HEK293 (cell line): ENCODE measurements at regions not wholly inside any gene's neighbourhood (a gene's known extent, or its start where the extent isn't known, plus 50 kb on each side); places are given as distances from the start of the nearest gene placed in this dataset.

Experiments
- CTCF ChIA-PET: fragments of 350-600 bp; formaldehyde crosslinking; extraction: SDS; loops from one replicate; lab custom pipeline; 2021; ENCODE audit warnings: antibody characterized with exemption; lab: Yijun Ruan, JAX
- POLR2A ChIA-PET: fragments of 300-600 bp; formaldehyde crosslinking; extraction: SDS; loops from one replicate; lab custom pipeline; 2020; ENCODE audit warnings: antibody characterized with exemption, inconsistent platforms; lab: Yijun Ruan, JAX
- H3K27ac ChIP-seq: fragments of 200-500 bp; sonication (Bioruptor generic); 2 replicates; pipeline ENCODE4 v1.5.1; 2014; ENCODE audit warnings: low read depth, low read length, control low read depth, inconsistent platforms; ENCODE audit errors: extremely low read depth
- H3K36me3 ChIP-seq, 2 experiments: fragments of 200-500 bp in 1 of 2; sonication (Bioruptor generic) in 1 of 2; 1 replicate in 1 of 2; 2 replicates in 1 of 2; pipeline ENCODE4 v1.5.1; 2014 to 2017; ENCODE audit warnings: inconsistent platforms in 2 of 2, low read length in 2 of 2; ENCODE audit not compliant: control insufficient read depth in 2 of 2, insufficient read depth in 1 of 2
- H3K4me1 ChIP-seq: fragments of 200-500 bp; sonication (Bioruptor generic); 2 replicates; pipeline ENCODE4 v1.5.1; 2014; ENCODE audit warnings: mild to moderate bottlenecking, low read length, inconsistent platforms; ENCODE audit not compliant: control insufficient read depth, insufficient read depth
- H3K4me3 ChIP-seq: 2 replicates; pipeline ENCODE4 v1.5.1; 2011; ENCODE audit warnings: low read depth, mild to moderate bottlenecking, control low read depth, low read length, moderate library complexity
- H3K9me3 ChIP-seq: fragments of 200-500 bp; sonication (Bioruptor generic); 2 replicates; pipeline ENCODE4 v1.5.1; 2014; ENCODE audit warnings: low read depth, low read length, inconsistent platforms; ENCODE audit not compliant: control insufficient read depth, insufficient read depth
- GLI2 ChIP-seq: fragments of 450-650 bp; formaldehyde crosslinking; IDR thresholded peaks from 2 replicates; pipeline ENCODE4; 2017; ENCODE audit warnings: missing biosample characterization, missing genetic modification characterization, low read depth, borderline replicate concordance
- KLF8 ChIP-seq: fragments of 450-650 bp; formaldehyde crosslinking; IDR thresholded peaks from 2 replicates; pipeline ENCODE4 v1.5.1; 2016; ENCODE audit warnings: missing biosample characterization, missing genetic modification characterization
- MEIS1 ChIP-seq: sonication (generic); formaldehyde crosslinking; IDR thresholded peaks from 2 replicates; pipeline ENCODE4 v1.8.1; 2022; ENCODE audit warnings: missing genetic modification reagents, mild to moderate bottlenecking, borderline replicate concordance
- SCRT2 ChIP-seq: fragments of 450-650 bp; formaldehyde crosslinking; IDR thresholded peaks from 2 replicates; pipeline ENCODE4 v1.5.1; 2016; ENCODE audit warnings: missing biosample characterization, missing genetic modification characterization
- ZFHX2 ChIP-seq: fragments of 450-650 bp; formaldehyde crosslinking; conservative IDR thresholded peaks from 2 replicates; pipeline ENCODE4 v1.5.1; 2016; ENCODE audit warnings: missing biosample characterization, missing genetic modification characterization
- ZFP69B ChIP-seq: fragments of 450-650 bp; formaldehyde crosslinking; IDR thresholded peaks from 2 replicates; pipeline ENCODE4 v1.5.1; 2016; ENCODE audit warnings: missing biosample characterization, missing genetic modification characterization
- ZNF335 ChIP-seq: fragments of 450-650 bp; formaldehyde crosslinking; conservative IDR thresholded peaks from 2 replicates; pipeline ENCODE4 v1.5.1; 2016; ENCODE audit warnings: missing biosample characterization, missing genetic modification characterization
- ZNF341 ChIP-seq: fragments of 450-650 bp; formaldehyde crosslinking; IDR thresholded peaks from 2 replicates; pipeline ENCODE4; 2016; ENCODE audit warnings: low read depth, missing biosample characterization, missing genetic modification characterization
- ZNF416 ChIP-seq: fragments of 450-650 bp; formaldehyde crosslinking; IDR thresholded peaks from 2 replicates; pipeline ENCODE4 v1.5.1; 2016; ENCODE audit warnings: missing biosample characterization, missing genetic modification characterization
- ZNF561 ChIP-seq: fragments of 450-650 bp; IDR thresholded peaks from 2 replicates; pipeline ENCODE4 v1.5.1; 2018; ENCODE audit warnings: missing biosample characterization, missing genetic modification characterization, borderline replicate concordance
- ZNF585B ChIP-seq: fragments of 450-650 bp; formaldehyde crosslinking; IDR thresholded peaks from 2 replicates; pipeline ENCODE4 v1.5.1; 2016; ENCODE audit warnings: missing biosample characterization, missing genetic modification characterization
- ZNF596 ChIP-seq: fragments of 450-650 bp; IDR thresholded peaks from 2 replicates; pipeline ENCODE4 v1.5.0; 2018; ENCODE audit warnings: missing biosample characterization, mild to moderate bottlenecking, missing genetic modification characterization, moderate library complexity
- ZNF600 ChIP-seq: fragments of 450-650 bp; formaldehyde crosslinking; IDR thresholded peaks from 2 replicates; pipeline ENCODE4 v1.5.1; 2016; ENCODE audit warnings: missing biosample characterization, missing genetic modification characterization
- ZNF629 ChIP-seq: fragments of 450-650 bp; formaldehyde crosslinking; IDR thresholded peaks from 2 replicates; pipeline ENCODE4 v1.5.1; 2017; ENCODE audit warnings: missing biosample characterization, missing genetic modification characterization
- ZNF658 ChIP-seq: fragments of 450-650 bp; formaldehyde crosslinking; IDR thresholded peaks from 2 replicates; pipeline ENCODE4; 2016; ENCODE audit warnings: missing biosample characterization, missing genetic modification characterization
- ZNF76 ChIP-seq: fragments of 450-650 bp; formaldehyde crosslinking; IDR thresholded peaks from 2 replicates; pipeline ENCODE4; 2016; ENCODE audit warnings: low read depth, missing biosample characterization, missing genetic modification characterization, borderline replicate concordance
- ZSCAN23 ChIP-seq: fragments of 450-650 bp; formaldehyde crosslinking; IDR thresholded peaks from 2 replicates; pipeline ENCODE4 v1.5.1; 2016; ENCODE audit warnings: missing biosample characterization, missing genetic modification characterization
- ZXDB ChIP-seq: fragments of 450-650 bp; formaldehyde crosslinking; IDR thresholded peaks from 2 replicates; pipeline ENCODE4 v1.5.1; 2016; ENCODE audit warnings: missing biosample characterization, missing genetic modification characterization
- TF ChIP-seq, protein P1 (sequence below): IDR thresholded peaks from 2 replicates; pipeline ENCODE4 v1.6.1; 2011; ENCODE audit warnings: mild to moderate bottlenecking, low read depth, low read length, borderline replicate concordance
- TF ChIP-seq, protein P2 (sequence below): fragments of 450-650 bp; formaldehyde crosslinking; IDR thresholded peaks from 2 replicates; pipeline ENCODE4 v1.5.1; 2016; ENCODE audit warnings: missing biosample characterization, missing genetic modification characterization
- TF ChIP-seq, protein P3 (sequence below): fragments of 450-650 bp; formaldehyde crosslinking; conservative IDR thresholded peaks from 2 replicates; pipeline ENCODE4 v1.5.1; 2016; ENCODE audit warnings: low read depth, missing biosample characterization, missing genetic modification characterization
- TF ChIP-seq, protein P4 (sequence below): fragments of 450-650 bp; formaldehyde crosslinking; IDR thresholded peaks from 2 replicates; pipeline ENCODE4 v1.5.1; 2016; ENCODE audit warnings: missing biosample characterization, missing genetic modification characterization
- TF ChIP-seq, protein P5 (sequence below): fragments of 450-650 bp; formaldehyde crosslinking; IDR thresholded peaks from 2 replicates; pipeline ENCODE4 v1.5.1; 2016; ENCODE audit warnings: missing biosample characterization, missing genetic modification characterization, low read depth
- TF ChIP-seq, protein P6 (sequence below): fragments of 450-650 bp; formaldehyde crosslinking; IDR thresholded peaks from 2 replicates; pipeline ENCODE4 v1.5.1; 2016; ENCODE audit warnings: missing biosample characterization, missing genetic modification characterization, borderline replicate concordance

DNA sequence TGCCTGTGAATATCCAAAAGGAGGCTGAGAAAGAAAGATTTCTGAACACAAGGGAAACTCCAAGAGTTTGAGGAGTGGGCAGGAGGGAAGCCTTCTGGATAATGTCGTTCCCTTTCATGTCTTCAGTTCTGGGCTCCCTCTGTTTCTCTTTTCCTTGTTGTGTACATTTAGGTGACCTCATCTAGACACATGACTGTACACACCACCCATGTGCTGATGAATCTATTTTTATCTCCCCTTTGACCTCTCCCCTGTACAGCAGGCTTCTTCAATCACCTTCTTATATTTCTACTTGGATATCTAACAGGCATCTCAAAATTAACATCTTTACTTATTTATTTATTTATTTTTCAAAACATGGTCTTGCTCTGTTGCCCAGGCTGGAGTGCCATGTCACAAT, 363.1 kb downstream of the GATA3 start:
- H3K9me3 ChIP-seq = no peaks in the 10 kb centered on the region
- no peak for TF ChIP-seq SCRT2 (tag by site-specific recombination)
- TF ChIP-seq, protein P1, sequence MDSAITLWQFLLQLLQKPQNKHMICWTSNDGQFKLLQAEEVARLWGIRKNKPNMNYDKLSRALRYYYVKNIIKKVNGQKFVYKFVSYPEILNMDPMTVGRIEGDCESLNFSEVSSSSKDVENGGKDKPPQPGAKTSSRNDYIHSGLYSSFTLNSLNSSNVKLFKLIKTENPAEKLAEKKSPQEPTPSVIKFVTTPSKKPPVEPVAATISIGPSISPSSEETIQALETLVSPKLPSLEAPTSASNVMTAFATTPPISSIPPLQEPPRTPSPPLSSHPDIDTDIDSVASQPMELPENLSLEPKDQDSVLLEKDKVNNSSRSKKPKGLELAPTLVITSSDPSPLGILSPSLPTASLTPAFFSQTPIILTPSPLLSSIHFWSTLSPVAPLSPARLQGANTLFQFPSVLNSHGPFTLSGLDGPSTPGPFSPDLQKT = no peak
- no peak for TF ChIP-seq MEIS1 (CRISPR knock-in tag)
- 0 out of 2 replicates have a peak, but pooled peaks have one; percentile 6 for TF ChIP-seq ZFHX2 (tag by site-specific recombination)
- TF ChIP-seq, protein P2, sequence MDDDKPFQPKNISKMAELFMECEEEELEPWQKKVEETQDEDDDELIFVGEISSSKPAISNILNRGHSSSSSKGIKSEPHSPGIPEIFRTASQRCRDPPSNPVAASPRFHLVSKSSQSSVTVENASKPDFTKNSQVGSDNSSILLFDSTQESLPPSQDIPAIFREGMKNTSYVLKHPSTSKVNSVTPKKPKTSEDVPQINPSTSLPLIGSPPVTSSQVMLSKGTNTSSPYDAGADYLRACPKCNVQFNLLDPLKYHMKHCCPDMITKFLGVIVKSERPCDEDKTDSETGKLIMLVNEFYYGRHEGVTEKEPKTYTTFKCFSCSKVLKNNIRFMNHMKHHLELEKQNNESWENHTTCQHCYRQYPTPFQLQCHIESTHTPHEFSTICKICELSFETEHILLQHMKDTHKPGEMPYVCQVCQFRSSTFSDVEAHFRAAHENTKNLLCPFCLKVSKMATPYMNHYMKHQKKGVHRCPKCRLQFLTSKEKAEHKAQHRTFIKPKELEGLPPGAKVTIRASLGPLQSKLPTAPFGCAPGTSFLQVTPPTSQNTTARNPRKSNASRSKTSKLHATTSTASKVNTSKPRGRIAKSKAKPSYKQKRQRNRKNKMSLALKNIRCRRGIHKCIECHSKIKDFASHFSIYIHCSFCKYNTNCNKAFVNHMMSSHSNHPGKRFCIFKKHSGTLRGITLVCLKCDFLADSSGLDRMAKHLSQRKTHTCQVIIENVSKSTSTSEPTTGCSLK (tag by site-specific recombination) = no peak
- TF ChIP-seq GLI2 (tag by site-specific recombination) = no peak
- TF ChIP-seq ZNF416 (tag by site-specific recombination) = no peak
- TF ChIP-seq, protein P3, sequence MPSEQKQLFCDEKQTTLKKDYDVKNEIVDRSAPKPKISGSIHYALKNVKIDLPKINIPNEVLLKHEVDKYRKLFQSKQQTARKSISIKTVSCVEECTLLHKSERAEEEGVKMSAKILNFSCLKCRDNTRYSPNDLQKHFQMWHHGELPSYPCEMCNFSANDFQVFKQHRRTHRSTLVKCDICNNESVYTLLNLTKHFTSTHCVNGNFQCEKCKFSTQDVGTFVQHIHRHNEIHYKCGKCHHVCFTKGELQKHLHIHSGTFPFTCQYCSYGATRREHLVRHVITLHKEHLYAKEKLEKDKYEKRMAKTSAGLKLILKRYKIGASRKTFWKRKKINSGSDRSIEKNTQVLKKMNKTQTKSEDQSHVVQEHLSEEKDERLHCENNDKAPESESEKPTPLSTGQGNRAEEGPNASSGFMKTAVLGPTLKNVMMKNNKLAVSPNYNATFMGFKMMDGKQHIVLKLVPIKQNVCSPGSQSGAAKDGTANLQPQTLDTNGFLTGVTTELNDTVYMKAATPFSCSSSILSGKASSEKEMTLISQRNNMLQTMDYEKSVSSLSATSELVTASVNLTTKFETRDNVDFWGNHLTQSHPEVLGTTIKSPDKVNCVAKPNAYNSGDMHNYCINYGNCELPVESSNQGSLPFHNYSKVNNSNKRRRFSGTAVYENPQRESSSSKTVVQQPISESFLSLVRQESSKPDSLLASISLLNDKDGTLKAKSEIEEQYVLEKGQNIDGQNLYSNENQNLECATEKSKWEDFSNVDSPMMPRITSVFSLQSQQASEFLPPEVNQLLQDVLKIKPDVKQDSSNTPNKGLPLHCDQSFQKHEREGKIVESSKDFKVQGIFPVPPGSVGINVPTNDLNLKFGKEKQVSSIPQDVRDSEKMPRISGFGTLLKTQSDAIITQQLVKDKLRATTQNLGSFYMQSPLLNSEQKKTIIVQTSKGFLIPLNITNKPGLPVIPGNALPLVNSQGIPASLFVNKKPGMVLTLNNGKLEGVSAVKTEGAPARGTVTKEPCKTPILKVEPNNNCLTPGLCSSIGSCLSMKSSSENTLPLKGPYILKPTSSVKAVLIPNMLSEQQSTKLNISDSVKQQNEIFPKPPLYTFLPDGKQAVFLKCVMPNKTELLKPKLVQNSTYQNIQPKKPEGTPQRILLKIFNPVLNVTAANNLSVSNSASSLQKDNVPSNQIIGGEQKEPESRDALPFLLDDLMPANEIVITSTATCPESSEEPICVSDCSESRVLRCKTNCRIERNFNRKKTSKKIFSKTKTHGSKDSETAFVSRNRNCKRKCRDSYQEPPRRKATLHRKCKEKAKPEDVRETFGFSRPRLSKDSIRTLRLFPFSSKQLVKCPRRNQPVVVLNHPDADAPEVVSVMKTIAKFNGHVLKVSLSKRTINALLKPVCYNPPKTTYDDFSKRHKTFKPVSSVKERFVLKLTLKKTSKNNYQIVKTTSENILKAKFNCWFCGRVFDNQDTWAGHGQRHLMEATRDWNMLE (tag by site-specific recombination) = no peak
- no peak for TF ChIP-seq ZNF561 (tag by site-specific recombination)
- no peak for TF ChIP-seq ZNF658 (tag by site-specific recombination)
- no peak for TF ChIP-seq ZNF335 (tag by site-specific recombination)
- TF ChIP-seq, protein P4, sequence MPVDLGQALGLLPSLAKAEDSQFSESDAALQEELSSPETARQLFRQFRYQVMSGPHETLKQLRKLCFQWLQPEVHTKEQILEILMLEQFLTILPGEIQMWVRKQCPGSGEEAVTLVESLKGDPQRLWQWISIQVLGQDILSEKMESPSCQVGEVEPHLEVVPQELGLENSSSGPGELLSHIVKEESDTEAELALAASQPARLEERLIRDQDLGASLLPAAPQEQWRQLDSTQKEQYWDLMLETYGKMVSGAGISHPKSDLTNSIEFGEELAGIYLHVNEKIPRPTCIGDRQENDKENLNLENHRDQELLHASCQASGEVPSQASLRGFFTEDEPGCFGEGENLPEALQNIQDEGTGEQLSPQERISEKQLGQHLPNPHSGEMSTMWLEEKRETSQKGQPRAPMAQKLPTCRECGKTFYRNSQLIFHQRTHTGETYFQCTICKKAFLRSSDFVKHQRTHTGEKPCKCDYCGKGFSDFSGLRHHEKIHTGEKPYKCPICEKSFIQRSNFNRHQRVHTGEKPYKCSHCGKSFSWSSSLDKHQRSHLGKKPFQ = no peak
- TF ChIP-seq, protein P5, sequence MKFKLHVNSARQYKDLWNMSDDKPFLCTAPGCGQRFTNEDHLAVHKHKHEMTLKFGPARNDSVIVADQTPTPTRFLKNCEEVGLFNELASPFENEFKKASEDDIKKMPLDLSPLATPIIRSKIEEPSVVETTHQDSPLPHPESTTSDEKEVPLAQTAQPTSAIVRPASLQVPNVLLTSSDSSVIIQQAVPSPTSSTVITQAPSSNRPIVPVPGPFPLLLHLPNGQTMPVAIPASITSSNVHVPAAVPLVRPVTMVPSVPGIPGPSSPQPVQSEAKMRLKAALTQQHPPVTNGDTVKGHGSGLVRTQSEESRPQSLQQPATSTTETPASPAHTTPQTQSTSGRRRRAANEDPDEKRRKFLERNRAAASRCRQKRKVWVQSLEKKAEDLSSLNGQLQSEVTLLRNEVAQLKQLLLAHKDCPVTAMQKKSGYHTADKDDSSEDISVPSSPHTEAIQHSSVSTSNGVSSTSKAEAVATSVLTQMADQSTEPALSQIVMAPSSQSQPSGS (tag by site-specific recombination) = peak; percentile 32; the same call in 1 of the 2 replicates
- no peak for TF ChIP-seq ZNF585B (tag by site-specific recombination)
- TF ChIP-seq ZNF341 (tag by site-specific recombination) = no peak
- peak; percentile 28; the same call in 1 of the 2 replicates for TF ChIP-seq ZFP69B (tag by site-specific recombination)
- TF ChIP-seq ZNF596 (tag by site-specific recombination) = no peak
- TF ChIP-seq, protein P6, sequence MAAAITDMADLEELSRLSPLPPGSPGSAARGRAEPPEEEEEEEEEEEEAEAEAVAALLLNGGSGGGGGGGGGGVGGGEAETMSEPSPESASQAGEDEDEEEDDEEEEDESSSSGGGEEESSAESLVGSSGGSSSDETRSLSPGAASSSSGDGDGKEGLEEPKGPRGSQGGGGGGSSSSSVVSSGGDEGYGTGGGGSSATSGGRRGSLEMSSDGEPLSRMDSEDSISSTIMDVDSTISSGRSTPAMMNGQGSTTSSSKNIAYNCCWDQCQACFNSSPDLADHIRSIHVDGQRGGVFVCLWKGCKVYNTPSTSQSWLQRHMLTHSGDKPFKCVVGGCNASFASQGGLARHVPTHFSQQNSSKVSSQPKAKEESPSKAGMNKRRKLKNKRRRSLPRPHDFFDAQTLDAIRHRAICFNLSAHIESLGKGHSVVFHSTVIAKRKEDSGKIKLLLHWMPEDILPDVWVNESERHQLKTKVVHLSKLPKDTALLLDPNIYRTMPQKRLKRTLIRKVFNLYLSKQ (tag by site-specific recombination) = no peak
- no peak for TF ChIP-seq ZXDB
- TF ChIP-seq ZSCAN23 = 0 out of 2 replicates have a peak, but pooled peaks have one; percentile 17
- peak; percentile 51 for TF ChIP-seq ZNF629 (tag by site-specific recombination)
- peak; percentile 45; the same call in 1 of the 2 replicates for TF ChIP-seq KLF8
- no peak for TF ChIP-seq ZNF600 (tag by site-specific recombination)
- no peak for TF ChIP-seq ZNF76 (tag by site-specific recombination)
- TF ChIP-seq, all 188 proteins: peak for 6
- CTCF ChIA-PET = interaction anchor here (0.6 kb wide), 1 partner anchor 20 kb away, joined by 3 read pairs; no protein-coding TSS in a partner anchor
- POLR2A ChIA-PET = no interaction called here
- Histone ChIP-seq H3K4me1 (no peaks in the 10 kb centered on the region; the same call in 1 of the 2 replicates), H3K27ac (no peak overlapping the region; the same call in 1 of the 2 replicates), H3K36me3 (no peaks in the 10 kb centered on the region), H3K4me3 (no peak overlapping the region)
